ENCODE measurements at regions not wholly inside any gene's neighbourhood (a gene's known extent, or its start where the extent isn't known, plus 50 kb on each side); places are given as distances from the start of the nearest gene placed in this dataset.

- peak overlapping the region; percentile 54 for H3K27ac ChIP-seq (ENCODE audit: low read depth, low read length)
- H3K36me3 Mint-ChIP-seq (ENCODE audit: low read depth): peaks cover 6% of the 10 kb centered on the region
- H3K9me3 ChIP-seq (ENCODE audit: control insufficient read depth, low read length): peaks cover 11% of the 10 kb centered on the region
- H3K4me1 Mint-ChIP-seq: peaks cover 27% of the 10 kb centered on the region
- peak overlapping the region; percentile 47 for H3K9ac ChIP-seq (ENCODE audit: extremely low read depth, low read length, poor library complexity, severe bottlenecking)
- peaks cover 9% of the 10 kb centered on the region for H3K4me1 ChIP-seq (ENCODE audit: control insufficient read depth, insufficient read depth, low read length)
- DNase-seq: peak; percentile 90
- no peak for TF ChIP-seq CTCF (conservative IDR thresholded peaks at IDR 0.05)
- no peaks in the 10 kb centered on the region for H3K36me3 ChIP-seq (ENCODE audit: control insufficient read depth, insufficient read depth, low read length)
- no peak overlapping the region for H3K4me3 Mint-ChIP-seq
- peaks cover 9% of the 10 kb centered on the region for H3K9me3 Mint-ChIP-seq
- peak overlapping the region; percentile 53 for H3K4me3 ChIP-seq (ENCODE audit: low read length)
- H3K27ac Mint-ChIP-seq: peak overlapping the region; percentile 98
- WGBS, 2 experiments (ENCODE audit: insufficient coverage in 1 of 2, insufficient read length in 1 of 2): 0 to 12% methylated on average over 2 of the region's 2 CpGs
- no peaks in the 10 kb centered on the region for H3K27me3 Mint-ChIP-seq (ENCODE audit: insufficient read depth)
- H3K27me3 ChIP-seq (ENCODE audit: control insufficient read depth, insufficient read depth, low read length, poor library complexity, severe bottlenecking): no peaks in the 10 kb centered on the region
These were observed 92.0 kb upstream of the CCDC54 start for GRCh38 chr3:107285197-107285596.

- Mint-ChIP-seq H3K4me1 (peaks cover 20% of the 10 kb centered on the region), H3K4me3 (no peak overlapping the region), H3K9me3 (peaks cover 17% of the 10 kb centered on the region), H3K27ac (no peak overlapping the region), H3K36me3 (ENCODE audit: low read depth) (peaks cover 6% of the 10 kb centered on the region), H3K27me3 (ENCODE audit: insufficient read depth) (no peaks in the 10 kb centered on the region)
- H3K27ac ChIP-seq (ENCODE audit: low read depth, low read length): no peak overlapping the region
- no peak overlapping the region for H3K9ac ChIP-seq (ENCODE audit: extremely low read depth, low read length, poor library complexity, severe bottlenecking)
- H3K4me3 ChIP-seq (ENCODE audit: low read length): no peak overlapping the region
- peaks cover 19% of the 10 kb centered on the region for H3K9me3 ChIP-seq (ENCODE audit: control insufficient read depth, low read length)
- H3K27me3 ChIP-seq (ENCODE audit: control insufficient read depth, insufficient read depth, low read length, poor library complexity, severe bottlenecking): no peaks in the 10 kb centered on the region
- H3K36me3 ChIP-seq (ENCODE audit: control insufficient read depth, insufficient read depth, low read length): no peaks in the 10 kb centered on the region
- no peak for DNase-seq
- peaks cover 9% of the 10 kb centered on the region for H3K4me1 ChIP-seq (ENCODE audit: control insufficient read depth, insufficient read depth, low read length)
- no peak for TF ChIP-seq CTCF (conservative IDR thresholded peaks at IDR 0.05)
These were observed 87.9 kb upstream of the CCDC54 start for GRCh38 chr3:107289354-107289753.

GRCh38 chr3:107294117-107294516 is 83.1 kb upstream of the CCDC54 start:
- Histone ChIP-seq H3K27ac (ENCODE audit: low read depth, low read length) (no peak overlapping the region), H3K4me1 (ENCODE audit: control insufficient read depth, insufficient read depth, low read length) (no peaks in the 10 kb centered on the region), H3K36me3 (ENCODE audit: control insufficient read depth, insufficient read depth, low read length) (no peaks in the 10 kb centered on the region), H3K27me3 (ENCODE audit: control insufficient read depth, insufficient read depth, low read length, poor library complexity, severe bottlenecking) (no peaks in the 10 kb centered on the region), H3K9ac (ENCODE audit: extremely low read depth, low read length, poor library complexity, severe bottlenecking) (no peak overlapping the region), H3K4me3 (ENCODE audit: low read length) (no peak overlapping the region), H3K9me3 (ENCODE audit: control insufficient read depth, low read length) (peaks cover 33% of the 10 kb centered on the region)
- 88% methylated on average over 1 of the region's 1 CpG; no CpG with 5 or more reads in 1 of the 2 experiments for WGBS, 2 experiments (ENCODE audit: insufficient coverage in 1 of 2, insufficient read length in 1 of 2)
- no peak for DNase-seq
- peaks cover 30% of the 10 kb centered on the region for H3K9me3 Mint-ChIP-seq
- H3K4me1 Mint-ChIP-seq: no peaks in the 10 kb centered on the region
- peaks cover 6% of the 10 kb centered on the region for H3K36me3 Mint-ChIP-seq (ENCODE audit: low read depth)
- TF ChIP-seq CTCF (conservative IDR thresholded peaks at IDR 0.05): no peak
- no peak overlapping the region for H3K27ac Mint-ChIP-seq
- H3K4me3 Mint-ChIP-seq: no peak overlapping the region
- H3K27me3 Mint-ChIP-seq (ENCODE audit: insufficient read depth): no peaks in the 10 kb centered on the region

Data from endodermal cell (in vitro differentiated cells).